Right lung (tissue), 2 donors: ENCODE measurements at regions not wholly inside any gene's neighbourhood (a gene's known extent, or its start where the extent isn't known, plus 50 kb on each side); places are given as distances from the start of the nearest gene placed in this dataset.

ENCODE experiments used
- DNase-seq, 2 donors: peaks; one replicate each; pipeline ENCODE4 v3.0.0-alpha.2; 2013

GRCh38 chr1:55512466-55512865 is 297.3 kb upstream of the USP24 start:
- DNase-seq: no peak

DNA sequence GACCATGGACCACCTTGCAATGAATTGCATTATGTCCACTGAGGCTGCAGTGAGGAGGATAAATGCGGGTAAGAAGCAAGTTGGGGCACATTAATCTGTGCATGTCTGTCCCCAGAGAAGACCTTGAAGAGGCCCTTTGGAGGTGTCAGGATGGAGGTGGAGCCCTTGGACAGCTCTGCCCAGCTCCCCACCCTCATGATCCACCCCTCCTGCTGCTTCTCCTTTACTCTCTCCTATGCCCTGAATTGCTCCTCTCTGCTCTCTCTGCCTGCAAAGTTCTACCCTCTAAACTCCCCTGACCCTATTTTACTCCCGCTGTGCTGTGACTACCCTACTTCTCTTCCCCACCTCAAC is 292.4 kb upstream of the USP24 start:
- no peak for DNase-seq

GRCh38 chr1:55506740-55507577 is 291.8 kb upstream of the USP24 start:
- no peak for DNase-seq

DNA sequence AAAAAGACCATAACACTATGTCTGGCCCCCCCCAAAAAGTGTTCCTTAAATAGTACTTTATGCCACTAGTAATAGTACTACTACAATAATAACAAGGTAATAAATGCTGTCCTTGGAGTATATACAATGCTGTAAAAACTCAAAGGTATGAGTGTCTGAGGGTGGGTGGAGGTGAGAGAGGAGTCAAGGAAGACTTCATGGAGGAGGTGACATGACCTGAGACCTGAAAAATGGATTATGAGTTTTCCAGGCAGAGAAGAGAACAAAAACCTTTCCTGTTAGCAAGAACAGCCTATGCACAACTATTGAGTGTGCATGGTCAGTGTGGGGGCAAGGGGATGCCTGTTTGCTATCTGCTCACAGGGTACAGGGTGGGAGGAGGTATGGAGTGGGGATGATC is 290.2 kb upstream of the USP24 start:
- no peak for DNase-seq

DNA sequence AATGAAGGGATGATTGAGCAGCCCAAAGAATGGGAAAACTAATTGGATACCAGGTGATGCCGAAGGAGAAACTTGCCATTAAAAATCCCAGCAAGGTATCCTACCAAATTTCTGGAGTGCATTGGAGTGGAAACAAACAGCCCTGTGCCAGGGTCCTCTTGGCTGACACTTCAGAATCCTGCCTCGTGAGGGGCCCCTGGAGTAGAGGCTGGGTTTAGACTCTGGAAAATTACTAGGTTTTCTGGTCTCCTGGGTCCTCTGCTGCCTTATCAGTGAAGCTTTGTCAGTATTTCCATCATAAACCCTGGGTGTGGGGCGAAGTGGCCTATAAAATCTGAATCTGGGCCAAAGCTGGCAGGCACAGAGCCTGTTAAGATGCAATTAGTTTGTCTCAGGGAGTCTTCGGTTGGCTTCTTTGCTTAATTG is 289.2 kb upstream of the USP24 start:
- no peak for DNase-seq

GRCh38 chr1:55503663-55504305 is 288.6 kb upstream of the USP24 start:
- DNase-seq: no peak

- no peak for DNase-seq
Observed at GRCh38 chr1:55500601-55501000, 285.4 kb upstream of the USP24 start.

GRCh38 chr1:55490547-55490946 is 275.4 kb upstream of the USP24 start:
- DNase-seq: no peak

GRCh38 chr1:55484173-55484572 is 269.0 kb upstream of the USP24 start:
- no peak for DNase-seq

- DNase-seq: no peak
Observed at GRCh38 chr1:55483523-55483922, 268.4 kb upstream of the USP24 start.

- no peak for DNase-seq
Observed at GRCh38 chr1:55481634-55482033, 266.5 kb upstream of the USP24 start.

DNA sequence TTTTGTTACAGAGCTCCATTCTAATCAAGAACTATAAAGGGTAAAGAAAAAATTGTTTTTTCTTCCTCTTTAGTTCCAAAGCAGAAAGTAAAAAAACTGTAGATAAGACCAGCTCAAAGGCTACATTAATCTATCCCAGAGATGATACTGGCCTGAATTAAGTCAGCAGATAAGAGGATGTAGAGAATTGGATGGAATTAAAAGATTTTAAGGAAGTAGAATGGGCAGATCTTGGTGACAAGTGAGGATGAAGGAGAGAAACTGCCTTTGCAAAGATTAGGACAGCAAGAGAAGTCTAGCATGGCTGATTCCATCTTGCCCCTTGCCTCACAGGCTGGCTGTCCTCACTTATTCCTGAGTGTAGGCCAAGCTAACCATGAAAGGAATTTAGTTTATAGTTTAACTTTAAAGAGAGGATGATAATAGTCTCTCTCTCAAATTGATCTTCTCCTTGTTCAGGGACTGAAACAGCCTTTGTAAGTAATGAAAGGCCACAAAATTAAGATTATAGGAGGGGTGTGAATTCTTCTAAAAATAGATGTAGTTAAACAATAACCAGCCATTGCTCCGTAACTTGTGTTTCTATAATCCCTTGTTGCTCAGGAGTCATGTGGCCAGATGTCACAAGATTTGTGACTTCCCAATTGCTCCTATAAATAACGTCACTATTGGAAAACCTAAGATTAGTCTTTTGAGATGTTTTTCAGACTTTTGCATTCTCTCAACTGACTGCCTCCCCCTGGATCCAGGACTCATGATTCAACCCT is 265.0 kb upstream of the USP24 start:
- no peak for DNase-seq

DNA sequence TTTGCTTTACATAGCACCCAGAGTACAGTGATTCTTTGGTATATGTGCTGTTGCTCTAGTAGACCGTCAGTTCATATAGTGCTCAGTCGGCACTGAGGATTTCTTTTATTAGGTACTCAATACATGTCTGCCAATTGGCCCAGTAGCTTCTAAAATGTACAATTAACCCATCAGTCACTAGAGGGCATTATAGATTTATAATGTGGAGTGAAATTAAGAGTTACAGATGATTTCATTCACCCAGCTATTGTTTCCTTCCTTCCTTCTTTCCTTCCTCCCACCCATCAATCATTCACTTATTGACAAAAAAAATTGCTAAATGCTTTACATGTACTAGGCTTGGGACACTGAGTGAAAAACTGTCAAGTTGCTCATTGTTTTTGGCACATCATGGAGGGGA is 263.6 kb upstream of the USP24 start:
- DNase-seq: no peak

DNA sequence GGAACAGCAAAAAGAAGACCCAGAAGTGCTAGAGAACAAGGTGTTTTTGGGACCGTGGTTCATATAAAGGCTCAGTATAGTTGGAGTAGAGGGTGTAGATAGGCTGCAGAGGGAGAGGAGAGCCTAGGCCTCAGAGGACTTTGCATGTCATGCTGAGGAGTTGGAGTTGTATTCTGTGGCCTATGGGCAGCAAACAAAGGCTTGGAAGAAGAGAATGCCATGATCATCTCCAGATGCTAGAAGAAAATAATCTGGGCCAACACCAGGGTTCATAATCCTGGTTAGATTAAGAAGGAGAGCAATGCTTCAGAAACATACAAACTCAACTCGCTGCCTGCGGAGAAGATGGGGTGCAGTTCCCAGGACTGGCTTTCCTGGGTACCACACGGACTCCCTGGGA is 262.8 kb upstream of the USP24 start:
- DNase-seq: no peak

GRCh38 chr1:55476445-55477015 is 261.4 kb upstream of the USP24 start:
- DNase-seq: peak; percentile 44 to 71

- DNase-seq: no peak
Observed at GRCh38 chr1:55474168-55474786, 259.1 kb upstream of the USP24 start.

DNA sequence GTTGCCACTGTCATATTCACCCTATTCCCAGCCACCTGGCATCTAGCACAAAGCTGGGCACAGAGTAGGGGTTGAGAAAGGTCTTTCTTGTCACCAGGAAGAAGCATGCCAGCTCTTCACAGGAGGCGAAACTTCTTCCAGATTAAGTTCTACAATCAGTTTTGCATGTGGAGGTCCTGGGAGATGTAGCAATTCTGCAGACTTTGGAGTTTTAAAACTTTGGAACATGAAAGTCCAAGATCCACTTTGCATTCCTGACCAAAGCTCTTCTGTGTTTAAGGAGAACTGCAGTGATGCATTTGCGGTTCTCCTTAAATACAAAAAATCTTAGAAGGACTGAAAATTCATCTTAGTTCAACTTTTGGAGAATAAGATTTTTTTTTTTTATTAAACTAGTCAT is 258.5 kb upstream of the USP24 start:
- no peak for DNase-seq

- no peak for DNase-seq
Observed at GRCh38 chr1:55472784-55473183, 257.6 kb upstream of the USP24 start.

- no peak for DNase-seq
Observed at GRCh38 chr1:55472115-55472514, 257.0 kb upstream of the USP24 start.

DNA sequence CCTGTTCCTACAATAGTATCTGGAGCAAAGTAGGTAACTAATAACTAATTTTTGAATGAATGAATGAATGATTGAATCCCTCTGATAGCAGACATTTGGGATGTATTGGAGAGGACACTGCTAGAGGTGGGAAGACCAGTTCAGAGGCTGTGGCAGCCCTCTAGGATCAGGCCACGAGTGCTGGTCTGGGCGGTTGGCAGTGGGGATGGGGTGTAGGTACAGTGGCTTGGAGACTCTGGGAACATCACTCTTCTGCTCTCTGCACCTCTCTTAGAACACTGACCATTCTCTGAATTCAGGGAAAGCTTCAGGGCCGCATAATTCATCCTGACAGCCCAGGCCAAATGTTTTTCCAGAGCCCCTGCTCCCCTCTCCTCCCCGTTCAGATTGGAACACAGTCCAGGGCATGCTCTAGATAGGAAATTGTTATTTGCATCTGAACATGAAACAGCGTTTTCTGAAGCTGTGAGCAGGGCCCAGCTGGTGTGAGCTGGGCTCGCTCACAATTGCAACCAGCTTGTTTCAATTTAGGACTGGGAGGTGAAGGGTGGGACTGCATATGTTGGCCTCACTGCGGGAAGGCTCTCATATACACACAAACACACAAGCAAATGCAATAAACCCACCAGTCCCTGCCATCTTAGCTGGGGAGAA is 253.1 kb upstream of the USP24 start:
- peak; percentile 18 to 38 for DNase-seq

DNA sequence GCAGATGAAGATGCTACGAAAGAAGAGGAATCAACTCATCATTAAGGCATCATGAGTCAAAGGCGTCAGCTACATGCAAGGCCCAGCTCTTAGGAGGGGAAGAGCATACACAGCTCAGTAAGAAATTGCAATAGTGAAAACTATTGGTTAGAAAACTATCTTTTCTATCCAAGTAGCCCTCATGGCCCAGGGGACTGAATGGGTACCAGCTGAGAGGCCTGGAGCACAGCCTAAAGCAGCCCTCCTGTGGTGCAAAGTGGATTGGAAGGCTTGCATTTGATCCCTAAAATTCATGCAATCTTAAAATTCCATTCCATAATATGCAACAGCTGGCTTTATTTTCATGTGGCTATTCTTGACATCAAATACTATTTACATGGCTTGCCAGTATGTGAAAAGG is 251.8 kb upstream of the USP24 start:
- DNase-seq: no peak

GRCh38 chr1:55466373-55466772 is 251.2 kb upstream of the USP24 start:
- no peak for DNase-seq
